ENCODE measurements at regions not wholly inside any gene's neighbourhood (a gene's known extent, or its start where the extent isn't known, plus 50 kb on each side); places are given as distances from the start of the nearest gene placed in this dataset.

- H3K4me3 ChIP-seq (ENCODE audit: low read depth, low read length): no peak overlapping the region
- TF ChIP-seq MAX (IDR thresholded peaks at IDR 0.05; ENCODE audit: low read depth, low read length) (no peak), MYC (IDR thresholded peaks at IDR 0.05; ENCODE audit: low read depth, low read length) (no peak), CTCF (IDR thresholded peaks at IDR 0.05; ENCODE audit: low read depth, low read length) (no peak), POLR2A (IDR thresholded peaks at IDR 0.05; ENCODE audit: extremely low read depth, insufficient read length) (no peak)
- DNase-seq (ENCODE audit: low read depth): no peak
These were observed 1074.6 kb upstream of the RBFOX1 start for GRCh38 chr16:6258056-6258455.

GRCh38 chr16:6252541-6252940, 1080.1 kb upstream of the RBFOX1 start:
- TF ChIP-seq MAX (IDR thresholded peaks at IDR 0.05; ENCODE audit: low read depth, low read length) (no peak), POLR2A (IDR thresholded peaks at IDR 0.05; ENCODE audit: extremely low read depth, insufficient read length) (no peak), MYC (IDR thresholded peaks at IDR 0.05; ENCODE audit: low read depth, low read length) (no peak), CTCF (IDR thresholded peaks at IDR 0.05; ENCODE audit: low read depth, low read length) (no peak)

GRCh38 chr16:6250511-6250910, 1082.1 kb upstream of the RBFOX1 start:
- H3K4me3 ChIP-seq (ENCODE audit: low read depth, low read length): no peak overlapping the region
- no peak for DNase-seq (ENCODE audit: low read depth)
- no peak for TF ChIP-seq CTCF (IDR thresholded peaks at IDR 0.05; ENCODE audit: low read depth, low read length)
- no peak for TF ChIP-seq MYC (IDR thresholded peaks at IDR 0.05; ENCODE audit: low read depth, low read length)
- TF ChIP-seq MAX (IDR thresholded peaks at IDR 0.05; ENCODE audit: low read depth, low read length): no peak
- TF ChIP-seq POLR2A (IDR thresholded peaks at IDR 0.05; ENCODE audit: extremely low read depth, insufficient read length): no peak

More at GRCh38 chr16:6252541-6252940, 1080.1 kb upstream of the RBFOX1 start:
- no peak overlapping the region for H3K4me3 ChIP-seq (ENCODE audit: low read depth, low read length)
- no peak for DNase-seq (ENCODE audit: low read depth)

GRCh38 chr16:6249863-6250262, 1082.8 kb upstream of the RBFOX1 start:
- TF ChIP-seq CTCF (IDR thresholded peaks at IDR 0.05; ENCODE audit: low read depth, low read length): no peak
- no peak for DNase-seq (ENCODE audit: low read depth)
- no peak overlapping the region for H3K4me3 ChIP-seq (ENCODE audit: low read depth, low read length)

- TF ChIP-seq POLR2A (IDR thresholded peaks at IDR 0.05; ENCODE audit: extremely low read depth, insufficient read length) (no peak), MAX (IDR thresholded peaks at IDR 0.05; ENCODE audit: low read depth, low read length) (no peak), MYC (IDR thresholded peaks at IDR 0.05; ENCODE audit: low read depth, low read length) (no peak)
- DNase-seq (ENCODE audit: low read depth): no peak
- no peak overlapping the region for H3K4me3 ChIP-seq (ENCODE audit: low read depth, low read length)
These were observed 1084.4 kb upstream of the RBFOX1 start for GRCh38 chr16:6248199-6248598.

GRCh38 chr16:6247775-6248174, 1084.9 kb upstream of the RBFOX1 start:
- DNase-seq (ENCODE audit: low read depth): no peak
- no peak overlapping the region for H3K4me3 ChIP-seq (ENCODE audit: low read depth, low read length)
- TF ChIP-seq MYC (IDR thresholded peaks at IDR 0.05; ENCODE audit: low read depth, low read length) (no peak), POLR2A (IDR thresholded peaks at IDR 0.05; ENCODE audit: extremely low read depth, insufficient read length) (no peak), MAX (IDR thresholded peaks at IDR 0.05; ENCODE audit: low read depth, low read length) (no peak), CTCF (IDR thresholded peaks at IDR 0.05; ENCODE audit: low read depth, low read length) (no peak)
